Left hindlimb (tissue), 1 donor: ENCODE measurements at regions not wholly inside any gene's neighbourhood (a gene's known extent, or its start where the extent isn't known, plus 50 kb on each side); places are given as distances from the start of the nearest gene placed in this dataset.
"Not testable (repeated sequence)": the region's sequence is repeated elsewhere in the genome, so short reads cannot be mapped to it uniquely, and the experiment has no call there.

Source experiments
- DNase-seq: peaks from one replicate; pipeline ENCODE4 v3.0.0-alpha.2; 2018

DNA sequence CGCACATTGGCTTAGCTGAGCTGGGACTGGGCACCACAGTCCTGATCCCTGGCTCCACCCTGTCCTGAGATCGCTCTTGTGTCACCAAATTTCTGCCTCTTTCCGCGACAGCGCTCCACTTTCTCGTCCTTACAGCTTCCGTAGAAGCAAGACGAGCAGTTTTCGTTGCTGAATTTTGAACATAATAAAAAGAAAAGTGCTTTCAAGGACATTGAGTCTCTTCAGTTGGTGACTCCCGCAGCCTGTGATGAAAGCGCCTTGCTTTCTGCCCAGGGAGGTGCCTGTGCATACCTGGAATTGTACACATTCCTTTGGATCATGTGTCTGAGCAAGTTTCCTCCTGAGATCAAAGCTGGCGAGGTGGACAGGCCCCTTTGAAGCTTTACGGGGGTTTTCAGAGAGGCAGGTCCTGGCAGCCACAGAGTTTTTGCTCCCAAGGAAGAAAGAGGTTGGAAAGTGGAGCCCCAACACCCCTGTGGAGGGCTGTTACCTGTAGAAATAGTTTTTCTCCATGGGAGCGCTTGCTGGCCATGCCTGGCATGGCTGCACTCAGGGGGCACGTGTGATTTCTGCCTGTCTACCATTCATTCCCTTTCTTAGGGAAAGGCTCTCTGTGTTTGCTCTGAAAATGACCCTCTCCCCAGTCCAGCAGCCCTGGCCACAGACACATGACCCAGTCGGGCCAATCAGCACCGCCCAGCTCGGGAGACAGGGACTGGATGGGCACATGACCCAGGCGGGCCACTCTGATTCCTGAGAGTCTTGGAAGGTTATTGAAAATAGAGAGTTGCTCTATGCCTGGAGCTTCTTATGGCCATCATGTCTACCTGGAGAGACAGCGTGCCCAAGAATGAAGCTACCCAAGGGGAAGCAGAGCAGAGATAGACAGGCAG is 115.6 kb upstream of the OTOS start:
- DNase-seq: no peak

DNA sequence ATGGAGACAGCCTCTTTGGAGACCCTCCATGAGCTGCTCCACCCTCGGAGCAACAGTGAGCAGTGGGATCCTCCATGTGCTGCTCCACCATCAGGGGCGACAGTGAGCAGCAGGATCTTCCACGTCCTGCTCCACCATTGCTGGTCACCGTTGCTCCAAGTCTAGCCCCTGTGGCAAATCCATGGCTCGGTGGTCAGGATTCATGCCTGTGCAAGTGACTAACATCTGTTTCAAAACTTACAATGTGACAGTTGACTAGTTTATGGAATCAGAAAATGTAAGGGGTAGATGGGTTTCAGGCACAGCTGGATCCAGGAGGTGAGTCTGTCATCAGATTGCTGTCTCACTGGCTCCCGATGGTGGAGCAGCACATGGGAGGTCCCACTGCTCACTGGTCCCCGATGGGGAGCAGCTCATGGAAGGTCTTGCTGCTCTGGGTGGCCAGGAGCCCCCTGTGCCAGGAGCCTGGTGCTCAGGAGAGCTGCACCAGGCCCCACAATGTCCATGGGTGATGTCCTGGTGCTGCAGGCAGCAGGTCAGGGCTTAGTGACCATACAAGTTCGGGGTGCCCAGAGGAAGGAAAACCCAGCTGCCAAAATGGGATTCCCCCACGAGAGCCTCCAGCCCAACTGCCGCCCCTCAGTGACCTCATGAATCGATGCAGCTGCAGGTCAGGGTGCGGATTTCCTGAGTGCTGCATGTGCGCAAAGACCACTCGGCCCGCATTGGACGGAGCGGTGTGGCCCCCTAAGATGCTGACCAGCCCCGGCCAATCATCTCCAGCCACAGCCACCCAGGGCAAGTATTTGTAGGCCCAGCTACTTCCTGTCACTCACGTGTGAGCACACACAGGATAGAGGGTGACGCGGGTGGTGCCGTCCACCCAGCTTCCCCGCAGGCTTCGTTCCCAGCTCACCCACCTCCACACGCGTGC is 116.5 kb upstream of the OTOS start:
- DNase-seq: no peak

DNA sequence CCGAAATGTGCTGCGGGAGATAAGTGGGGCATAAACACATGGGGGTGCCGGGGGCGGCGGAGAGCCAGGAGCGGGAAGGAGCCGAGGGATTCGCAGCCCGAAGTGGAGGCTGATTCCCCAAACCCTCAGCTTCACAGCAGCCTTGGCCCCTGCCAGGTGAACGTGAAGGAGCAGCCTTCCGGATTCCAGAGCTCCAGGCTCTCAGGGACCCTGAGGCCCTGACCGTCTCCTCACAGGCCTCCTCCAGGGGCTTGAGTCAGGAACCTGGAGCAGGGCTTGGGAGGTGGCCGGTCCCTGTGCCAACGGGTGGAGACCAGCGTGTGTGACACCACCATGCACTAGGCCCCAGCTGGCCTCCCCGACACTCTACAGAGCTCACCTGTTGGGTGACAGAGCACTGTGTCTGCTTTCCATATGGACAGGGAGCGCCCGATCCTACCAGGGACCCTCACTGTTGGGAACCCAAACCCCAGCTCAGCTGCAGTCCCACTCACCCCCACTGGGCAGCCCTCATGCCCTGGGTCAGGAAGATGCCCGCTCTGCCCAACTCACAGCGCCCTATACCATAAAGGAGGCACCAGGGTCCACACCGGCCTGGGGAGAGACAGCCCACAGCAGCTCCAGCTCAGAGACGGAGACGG is 117.6 kb upstream of the OTOS start:
- no peak for DNase-seq

DNA sequence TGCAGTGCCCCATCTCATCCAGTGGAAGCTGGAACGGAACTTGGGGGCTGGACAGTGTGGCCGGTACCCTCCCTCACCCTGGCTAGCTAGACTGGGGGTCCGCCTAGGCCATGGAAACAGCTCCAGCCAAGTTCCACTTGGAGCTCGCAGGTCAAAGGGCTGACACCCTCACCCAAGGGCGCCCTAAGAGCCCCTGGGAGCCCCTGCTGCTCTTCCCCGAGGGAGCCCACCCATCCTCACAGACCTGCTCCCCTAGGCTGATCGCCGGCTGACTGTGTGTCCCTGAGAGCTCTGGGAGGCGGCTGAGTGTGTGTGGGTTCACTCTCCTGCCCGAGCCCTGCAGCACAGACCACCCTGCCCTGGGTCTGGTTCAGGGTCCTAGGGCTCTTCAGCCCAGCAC is 118.2 kb upstream of the OTOS start:
- DNase-seq: no peak

DNA sequence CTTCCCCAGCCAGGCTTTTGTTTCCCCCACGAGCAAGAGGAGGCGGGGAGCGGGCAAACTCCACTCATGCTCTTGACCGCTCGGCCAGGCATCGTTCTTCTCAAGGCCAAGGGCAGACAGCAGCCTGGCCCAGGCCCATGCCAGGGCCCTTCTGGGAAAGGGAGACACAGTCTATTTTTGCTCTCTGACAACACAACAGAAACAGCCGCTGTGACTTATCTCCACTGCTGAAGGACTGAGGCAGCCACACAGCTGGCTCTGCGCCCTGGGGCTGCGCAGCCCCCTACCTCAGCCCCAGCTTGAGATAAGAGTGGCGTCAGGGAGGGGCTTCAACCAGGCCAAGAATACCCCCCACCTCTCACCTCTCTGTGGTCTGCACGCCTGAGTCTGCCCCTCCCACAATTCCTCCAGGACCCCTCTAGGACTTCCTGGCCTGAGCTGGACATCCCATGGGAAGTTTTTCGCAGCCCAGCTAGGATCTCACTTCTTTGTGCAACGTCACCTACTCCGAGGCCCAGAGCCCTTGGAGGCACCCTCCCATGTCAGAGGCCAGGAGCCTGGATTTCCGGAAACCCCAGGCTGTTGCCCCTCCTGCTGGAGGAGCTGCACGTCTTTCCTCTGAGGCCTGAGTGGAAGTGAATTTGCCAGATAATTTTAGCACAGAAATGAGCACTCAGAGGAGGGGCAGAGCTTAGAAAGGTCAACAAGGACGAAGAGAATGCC is 118.9 kb upstream of the OTOS start:
- no peak for DNase-seq

DNA sequence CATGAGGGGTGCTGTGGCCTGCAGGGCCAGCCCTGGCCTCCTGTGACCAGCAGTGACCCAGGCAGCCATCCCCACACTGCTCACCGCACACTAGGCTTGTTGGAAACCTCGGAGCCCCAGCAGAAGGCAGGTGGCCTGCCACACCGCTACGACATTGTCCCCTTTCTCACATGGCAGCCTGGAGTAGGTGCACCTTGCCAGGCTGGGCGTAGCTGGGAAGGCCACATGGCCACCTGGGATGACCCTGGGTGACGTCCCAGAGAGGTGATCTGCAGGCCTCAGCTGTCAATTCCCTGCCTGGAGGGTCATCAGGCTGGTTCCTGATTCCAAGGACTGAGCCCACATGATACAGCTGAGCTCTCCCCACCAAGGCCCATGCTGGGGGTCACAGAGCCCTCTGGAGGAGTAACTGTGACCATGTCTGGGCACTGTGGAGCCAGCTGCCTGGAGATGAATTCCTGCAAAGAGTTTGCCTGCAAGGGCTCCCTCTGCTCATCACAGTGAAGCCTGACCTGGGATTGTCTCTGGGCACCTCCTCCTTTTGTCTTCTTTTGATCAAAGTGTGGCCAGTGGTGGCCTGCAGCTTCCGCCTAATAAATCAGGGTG is 119.6 kb upstream of the OTOS start:
- DNase-seq: no peak

DNA sequence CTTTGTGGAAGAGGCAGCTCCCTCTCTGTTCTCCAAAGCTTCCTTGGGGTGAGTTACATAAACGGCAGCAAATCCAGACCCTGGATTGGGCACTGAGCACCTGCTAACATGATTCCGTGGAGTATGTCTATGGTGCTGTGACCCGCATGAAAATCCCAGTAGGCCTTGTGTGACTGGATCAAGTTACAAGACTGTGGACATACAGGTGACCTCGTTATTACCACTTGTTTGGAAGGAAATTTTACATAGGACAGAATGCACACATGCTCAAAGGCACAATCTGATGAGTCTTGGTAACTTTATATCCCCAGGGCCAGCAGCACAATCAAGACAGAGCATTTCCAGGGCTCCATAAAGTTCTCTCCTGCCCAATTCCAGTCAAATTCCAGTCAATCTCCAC is 120.2 kb upstream of the OTOS start:
- DNase-seq: no peak

DNA sequence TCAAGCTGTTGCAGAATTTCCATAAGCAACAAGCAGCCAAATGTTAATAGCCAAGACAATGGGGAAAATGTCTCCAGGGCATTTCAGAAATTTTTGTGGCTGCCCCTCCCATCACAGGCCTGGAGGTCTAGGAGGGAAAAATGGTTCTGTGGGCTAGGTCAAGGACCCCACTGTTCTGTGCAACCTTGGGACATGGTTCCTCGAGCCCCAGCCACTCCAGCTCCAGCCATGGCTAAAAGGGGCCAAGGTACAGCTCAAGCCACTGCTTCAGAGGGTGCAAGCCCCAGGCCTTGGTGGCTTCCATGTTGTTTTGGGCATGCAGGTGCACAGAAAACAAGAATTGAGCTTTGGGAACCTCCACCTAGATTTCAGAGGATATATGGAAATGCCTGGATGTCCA is 122.1 kb upstream of the OTOS start:
- not testable (repeated sequence) for DNase-seq

DNA sequence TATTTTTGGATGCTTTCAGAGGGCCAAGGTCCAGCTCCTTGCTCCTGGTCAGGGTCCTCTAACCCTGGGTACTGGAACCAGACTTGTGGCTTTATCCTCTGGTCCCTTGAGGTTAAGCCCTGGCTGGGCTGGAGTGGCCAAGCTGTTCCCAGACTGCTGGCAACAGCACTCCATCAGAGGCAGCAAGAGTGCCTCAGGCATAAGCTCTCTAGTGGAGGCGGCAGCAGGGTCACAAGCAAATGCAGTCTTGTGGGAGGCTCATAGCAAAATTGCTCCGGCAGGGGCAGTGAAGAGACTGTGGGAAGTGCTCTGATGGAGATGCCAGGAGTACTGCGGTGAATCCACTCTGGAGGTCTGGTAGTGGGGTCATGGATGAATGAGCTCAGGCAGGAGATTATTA is 128.9 kb upstream of the OTOS start:
- DNase-seq: no peak

DNA sequence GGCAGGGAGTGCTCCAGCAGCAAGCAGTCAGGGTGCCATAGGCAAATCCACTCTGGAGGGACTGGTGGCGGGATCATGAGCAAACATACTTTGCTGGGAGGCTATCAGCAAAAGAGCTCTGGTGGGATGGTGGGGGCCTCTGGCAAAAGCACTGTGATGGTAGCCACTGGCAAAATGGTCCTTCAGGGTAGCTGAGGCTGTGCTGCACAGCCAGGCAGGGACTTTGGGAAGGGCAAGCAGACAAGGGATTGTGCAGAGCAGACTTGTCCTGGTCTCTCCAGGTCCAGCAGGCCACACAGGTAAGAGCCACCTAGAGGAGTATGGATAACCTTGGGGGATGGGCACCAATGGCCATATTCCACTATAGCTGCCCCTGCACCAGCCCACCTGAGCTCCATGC is 129.4 kb upstream of the OTOS start:
- no peak for DNase-seq

DNA sequence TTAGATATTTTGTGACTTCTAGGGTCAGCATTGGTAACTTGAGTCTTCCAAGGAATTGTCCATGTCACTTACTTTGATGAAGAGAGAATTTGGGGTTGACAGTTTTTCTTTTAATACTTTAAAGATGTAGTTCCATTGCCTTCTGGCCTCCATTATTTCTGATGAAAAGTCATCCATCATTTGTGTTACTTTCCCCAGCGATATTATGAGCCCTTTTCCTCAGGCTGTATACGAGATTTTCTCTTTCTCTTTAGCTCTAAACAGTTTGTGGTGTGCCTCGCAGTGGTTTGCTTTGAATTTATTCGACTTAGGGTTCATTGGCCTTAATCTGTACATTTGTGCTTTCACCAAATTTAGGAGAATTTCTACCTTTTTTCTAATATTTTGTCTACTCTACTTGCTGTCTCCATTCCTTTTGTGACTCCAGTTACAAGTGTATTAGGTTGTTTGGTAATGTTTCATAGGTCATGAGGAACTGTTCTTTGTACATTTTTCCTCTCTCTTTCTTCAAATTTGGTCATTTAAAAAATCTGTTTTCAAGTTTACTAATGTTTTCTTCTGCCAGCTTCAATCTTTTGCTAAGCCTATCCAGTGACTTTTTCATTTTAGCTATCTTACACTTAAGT is 131.4 kb upstream of the OTOS start:
- no peak for DNase-seq

DNA sequence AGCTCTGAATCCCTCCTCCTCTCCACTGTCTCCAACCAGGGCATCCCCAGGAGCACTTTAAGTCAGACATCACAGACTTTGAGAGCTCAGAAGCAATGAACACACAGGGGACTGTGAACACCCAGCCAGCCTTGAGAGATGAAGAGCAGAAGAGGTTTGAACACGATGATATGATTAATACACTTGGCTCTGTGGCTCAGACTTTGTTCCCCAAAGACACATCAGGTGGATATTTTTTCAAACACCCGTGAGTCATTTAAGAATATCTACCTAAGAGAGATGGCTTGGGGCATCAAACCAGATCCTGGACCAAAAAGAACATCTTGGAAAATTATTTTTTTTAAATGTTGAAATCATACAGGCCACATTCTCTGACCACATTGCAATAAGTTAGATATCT is 134.9 kb upstream of the OTOS start:
- DNase-seq: no peak

DNA sequence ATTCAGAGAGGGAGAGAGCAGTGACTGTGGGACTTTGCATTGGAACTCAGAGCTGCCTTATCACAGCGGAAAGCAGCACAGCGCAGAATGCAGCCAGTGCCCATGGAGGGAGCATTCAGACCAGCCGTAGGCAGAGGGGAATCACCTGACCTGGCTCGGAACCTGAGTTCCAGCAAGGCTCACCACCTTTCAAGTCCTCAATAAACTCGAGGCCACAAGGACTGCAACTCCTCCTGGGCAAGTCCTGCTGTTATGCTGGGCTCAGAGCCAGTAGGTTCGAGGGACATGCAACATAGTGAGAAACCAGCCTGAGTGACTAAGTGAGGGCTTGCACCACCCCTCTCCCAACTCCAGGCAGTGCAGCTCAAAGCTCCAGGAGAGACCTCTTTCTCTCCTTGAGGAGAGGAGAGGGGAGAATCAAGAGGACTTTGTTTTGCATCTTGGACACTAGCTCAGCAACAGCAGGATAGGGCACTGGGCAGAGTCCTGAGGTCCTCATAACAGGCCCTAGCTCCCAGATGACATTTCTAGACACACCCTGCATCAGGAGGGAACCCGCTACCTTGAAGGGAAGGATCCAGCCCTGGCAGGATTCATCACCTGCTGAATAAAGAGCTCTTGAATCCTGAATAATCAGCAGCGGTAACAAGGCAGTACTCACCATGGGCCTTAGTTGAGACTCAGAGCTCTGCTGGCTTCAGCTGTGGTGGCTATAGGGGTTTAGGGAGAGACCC is 136.8 kb upstream of the OTOS start:
- DNase-seq: no peak

DNA sequence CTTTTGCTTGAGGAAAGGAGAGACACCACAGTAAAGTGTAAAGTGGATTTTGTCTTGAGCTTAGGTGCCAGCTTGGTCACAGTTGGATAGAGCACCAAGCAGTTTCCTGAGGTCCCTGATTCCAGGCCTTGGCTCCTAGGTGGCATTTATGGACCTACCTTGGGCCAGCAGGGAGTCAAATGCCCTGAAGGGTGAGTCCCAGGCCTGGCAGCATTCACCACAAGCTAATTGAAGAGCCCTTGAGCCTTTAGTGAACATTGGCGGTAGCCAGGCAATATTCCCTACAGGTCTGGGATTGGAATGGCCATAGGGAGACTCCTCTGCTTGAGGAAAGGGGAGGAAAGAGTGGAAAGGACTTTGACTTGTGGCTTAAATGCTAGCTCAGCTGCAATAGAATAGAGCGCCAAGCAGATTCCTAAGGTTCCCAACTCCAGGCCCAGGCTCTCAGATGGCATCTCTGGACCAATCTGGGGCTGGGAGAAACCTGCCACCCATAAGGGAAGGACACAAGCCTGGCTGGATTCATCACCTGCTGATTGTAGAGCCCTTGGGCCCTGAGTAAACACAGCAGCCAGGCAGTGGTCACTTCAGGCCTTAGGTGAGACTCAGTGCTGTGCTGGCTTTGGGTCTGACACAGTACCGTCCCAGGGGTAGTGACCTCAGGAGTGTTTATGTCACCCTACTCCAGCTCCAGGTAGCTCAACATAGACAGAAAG is 137.5 kb upstream of the OTOS start:
- no peak for DNase-seq

DNA sequence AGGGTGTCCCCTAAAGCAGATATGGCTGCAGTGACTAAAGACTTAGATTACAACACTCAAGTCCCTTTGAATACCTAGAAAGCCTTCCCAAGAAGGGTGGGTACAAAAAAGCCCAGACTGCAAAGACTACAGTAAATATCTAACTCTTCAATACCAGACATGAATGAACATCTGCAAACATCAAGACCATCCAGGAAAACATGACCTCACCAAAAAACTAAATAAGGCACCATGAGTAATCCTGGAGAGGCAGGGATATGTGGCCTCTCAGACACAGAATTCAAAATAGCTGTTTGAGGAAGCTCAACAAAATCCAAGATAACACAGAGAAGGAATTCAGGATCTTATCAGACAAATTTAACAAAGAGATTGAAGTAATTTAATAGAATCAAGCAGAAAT is 138.2 kb upstream of the OTOS start:
- no peak for DNase-seq

DNA sequence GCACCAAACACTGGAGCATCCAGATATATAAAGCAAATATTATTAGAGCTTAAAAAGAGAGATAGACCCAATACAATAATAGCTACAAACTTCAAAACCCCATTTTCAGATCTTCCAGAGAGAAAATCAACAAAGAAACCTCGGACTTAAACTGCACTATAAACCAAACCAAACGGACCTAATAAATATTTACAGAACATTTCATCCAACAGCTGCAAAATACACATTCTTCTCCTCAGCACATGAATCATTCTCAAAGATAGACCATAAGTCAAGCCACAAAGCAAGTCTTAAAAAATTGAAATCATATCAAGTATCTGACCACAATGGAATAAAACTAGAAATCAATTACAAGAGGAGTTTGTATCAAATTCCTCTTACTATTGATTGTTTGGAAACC is 140.2 kb upstream of the OTOS start:
- DNase-seq: no peak

DNA sequence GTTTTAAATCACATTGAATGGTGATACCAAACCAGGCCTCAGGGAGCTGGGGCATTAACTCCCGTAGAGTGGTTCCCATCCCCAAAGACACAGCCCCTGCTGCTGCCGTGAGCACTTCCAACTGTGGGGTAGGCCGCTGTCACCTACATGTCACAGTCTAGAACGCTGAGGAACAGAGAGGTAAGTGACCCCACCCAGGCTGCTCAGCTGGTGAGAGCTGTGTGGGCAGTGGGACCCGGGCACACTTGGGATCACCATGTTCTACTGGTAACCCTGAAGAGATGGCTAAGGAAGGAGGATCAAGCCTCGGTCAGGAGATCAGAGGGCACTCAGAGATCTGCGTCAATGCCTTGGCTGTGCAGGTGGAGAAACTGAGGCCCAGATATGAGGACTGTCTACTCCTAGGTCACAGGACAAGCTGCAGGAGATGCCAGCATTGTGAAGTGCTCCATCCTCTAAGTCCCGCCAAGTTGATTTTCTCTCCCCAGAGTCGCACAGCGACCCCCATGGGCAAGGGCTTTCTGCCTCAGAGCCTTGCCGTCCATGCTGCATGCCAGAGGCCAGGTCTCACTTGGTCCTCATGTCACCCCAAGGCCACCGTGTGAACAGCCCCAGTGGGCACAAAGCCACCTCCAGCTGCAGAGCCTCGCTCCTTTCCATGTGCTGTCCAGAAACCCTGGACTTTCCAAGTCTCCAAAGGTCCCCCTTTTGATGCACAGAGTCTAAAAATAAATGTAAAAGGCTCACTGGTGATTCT is 144.2 kb upstream of the OTOS start:
- DNase-seq: no peak

DNA sequence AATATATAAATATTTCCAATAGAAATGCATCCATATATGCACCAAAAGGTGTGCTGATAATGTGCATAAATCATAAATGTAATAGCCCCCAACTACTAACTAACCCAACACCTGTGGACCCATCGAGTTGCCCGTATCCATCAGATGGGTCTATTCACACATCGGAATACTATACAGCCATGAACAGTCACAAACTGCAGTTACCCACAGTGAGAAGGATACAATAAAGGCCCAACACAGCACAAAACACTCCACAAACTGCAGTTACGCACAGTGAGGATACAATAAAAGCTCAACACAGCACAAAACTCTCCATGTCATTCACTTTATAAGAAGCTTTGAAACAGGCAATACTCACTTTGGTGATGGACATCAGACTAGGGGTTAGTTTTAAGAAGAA is 145.3 kb upstream of the OTOS start:
- DNase-seq: no peak

DNA sequence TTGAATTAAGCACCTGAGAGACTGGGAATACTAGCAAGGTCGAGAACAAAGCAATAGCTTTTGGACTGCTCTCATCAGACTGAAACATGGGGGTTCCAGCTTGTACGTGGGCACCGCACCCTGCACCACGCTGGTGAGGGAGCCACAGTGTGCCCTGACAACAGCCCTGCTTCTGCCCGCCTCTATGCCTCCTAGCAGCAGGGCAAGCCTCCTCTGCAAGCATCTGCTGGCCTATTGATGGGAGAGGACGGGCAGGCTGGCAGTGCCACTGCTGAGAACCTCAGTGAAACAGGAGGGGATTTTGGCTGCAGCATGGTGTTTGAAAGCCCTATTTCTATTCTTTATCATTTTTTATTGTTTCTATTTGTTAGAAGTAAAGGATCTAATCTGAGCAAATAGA is 146.1 kb upstream of the OTOS start:
- no peak for DNase-seq

DNA sequence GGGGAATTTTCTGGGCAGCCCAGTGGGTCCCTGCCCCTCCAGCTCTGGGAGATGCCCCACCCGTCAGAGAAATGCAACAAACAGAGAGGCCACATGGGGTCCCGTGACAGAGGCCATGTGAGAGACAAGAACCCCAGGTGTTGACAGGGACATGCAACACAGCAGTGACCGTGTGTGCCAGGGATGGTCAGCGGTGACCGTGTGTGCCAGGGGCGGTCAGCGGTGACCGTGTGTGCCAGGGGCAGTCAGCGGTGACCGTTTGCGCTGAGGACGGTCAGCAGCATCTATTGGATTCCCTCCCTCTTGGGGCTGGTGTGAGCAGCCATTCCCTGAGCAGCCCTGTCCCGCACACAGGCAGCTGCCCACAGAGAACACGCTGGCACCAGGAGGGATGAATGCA is 146.6 kb upstream of the OTOS start:
- no peak for DNase-seq
